ENCODE measurements at regions not wholly inside any gene's neighbourhood (a gene's known extent, or its start where the extent isn't known, plus 50 kb on each side); places are given as distances from the start of the nearest gene placed in this dataset.

DNA sequence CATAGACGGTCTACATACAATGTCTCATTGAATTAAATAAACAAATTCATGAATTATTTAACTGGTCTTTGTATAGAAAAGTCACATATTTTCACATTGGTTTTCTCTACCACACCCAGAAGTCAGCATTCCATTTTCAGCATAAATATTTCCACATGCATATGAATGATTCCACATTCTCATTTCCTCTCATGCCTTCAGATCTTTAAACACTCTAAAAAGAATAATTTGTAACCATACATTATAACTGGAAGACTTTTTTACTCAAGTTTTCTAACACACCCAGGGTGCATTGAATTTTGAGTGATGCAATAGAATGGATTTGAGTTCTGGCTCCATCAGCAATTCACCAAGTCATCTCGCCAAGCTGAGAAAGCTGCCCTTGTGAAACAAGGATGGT, 501.8 kb upstream of the TENM4 start:
- ChIA-PET POLR2A (no interaction called here), CTCF (no interaction called here)
- TF ChIP-seq, protein P1, sequence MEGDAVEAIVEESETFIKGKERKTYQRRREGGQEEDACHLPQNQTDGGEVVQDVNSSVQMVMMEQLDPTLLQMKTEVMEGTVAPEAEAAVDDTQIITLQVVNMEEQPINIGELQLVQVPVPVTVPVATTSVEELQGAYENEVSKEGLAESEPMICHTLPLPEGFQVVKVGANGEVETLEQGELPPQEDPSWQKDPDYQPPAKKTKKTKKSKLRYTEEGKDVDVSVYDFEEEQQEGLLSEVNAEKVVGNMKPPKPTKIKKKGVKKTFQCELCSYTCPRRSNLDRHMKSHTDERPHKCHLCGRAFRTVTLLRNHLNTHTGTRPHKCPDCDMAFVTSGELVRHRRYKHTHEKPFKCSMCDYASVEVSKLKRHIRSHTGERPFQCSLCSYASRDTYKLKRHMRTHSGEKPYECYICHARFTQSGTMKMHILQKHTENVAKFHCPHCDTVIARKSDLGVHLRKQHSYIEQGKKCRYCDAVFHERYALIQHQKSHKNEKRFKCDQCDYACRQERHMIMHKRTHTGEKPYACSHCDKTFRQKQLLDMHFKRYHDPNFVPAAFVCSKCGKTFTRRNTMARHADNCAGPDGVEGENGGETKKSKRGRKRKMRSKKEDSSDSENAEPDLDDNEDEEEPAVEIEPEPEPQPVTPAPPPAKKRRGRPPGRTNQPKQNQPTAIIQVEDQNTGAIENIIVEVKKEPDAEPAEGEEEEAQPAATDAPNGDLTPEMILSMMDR (IDR thresholded peaks at IDR 0.05): no peak
- DNase-seq (no peak), ATAC-seq (no peak)
- no peaks in the 10 kb centered on the region for H3K27me3 Mint-ChIP-seq
- no peaks in the 10 kb centered on the region for H3K9me3 Mint-ChIP-seq
- H3K4me3 Mint-ChIP-seq: no peak overlapping the region
- H3K36me3 Mint-ChIP-seq (ENCODE audit: low read depth): no peaks in the 10 kb centered on the region
- no peaks in the 10 kb centered on the region for H3K4me1 Mint-ChIP-seq (ENCODE audit: low read depth)
- intact Hi-C loops (cut with micrococcal nuclease): no loop called here
- no peak overlapping the region for H3K27ac Mint-ChIP-seq

DNA sequence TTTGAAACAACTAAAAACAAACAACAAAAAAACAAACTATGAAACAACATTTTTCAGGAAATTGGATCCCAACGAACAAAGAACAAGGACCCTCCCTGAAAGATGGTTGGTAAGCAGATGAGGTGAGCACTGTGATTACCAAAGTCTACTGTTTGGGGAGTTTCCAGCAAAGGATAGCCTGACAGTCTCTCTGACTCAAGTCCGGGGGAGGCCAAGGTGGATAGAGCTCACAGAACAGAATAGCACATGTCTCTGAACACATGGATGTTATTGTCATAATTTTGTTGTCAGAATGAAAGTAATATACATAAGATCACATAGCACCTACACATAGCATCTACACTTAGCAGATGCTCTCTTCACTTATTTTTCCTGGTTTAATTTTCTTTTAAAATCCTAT, 501.3 kb upstream of the TENM4 start:
- Mint-ChIP-seq H3K27ac (no peak overlapping the region), H3K4me3 (no peak overlapping the region), H3K9me3 (no peaks in the 10 kb centered on the region), H3K27me3 (no peaks in the 10 kb centered on the region), H3K4me1 (ENCODE audit: low read depth) (no peaks in the 10 kb centered on the region), H3K36me3 (ENCODE audit: low read depth) (no peaks in the 10 kb centered on the region)
- DNase-seq (no peak), ATAC-seq (no peak)
- ChIA-PET POLR2A (no interaction called here), CTCF (no interaction called here)
- TF ChIP-seq, protein P1 (IDR thresholded peaks at IDR 0.05): no peak
- intact Hi-C loops (cut with micrococcal nuclease): no loop called here

DNA sequence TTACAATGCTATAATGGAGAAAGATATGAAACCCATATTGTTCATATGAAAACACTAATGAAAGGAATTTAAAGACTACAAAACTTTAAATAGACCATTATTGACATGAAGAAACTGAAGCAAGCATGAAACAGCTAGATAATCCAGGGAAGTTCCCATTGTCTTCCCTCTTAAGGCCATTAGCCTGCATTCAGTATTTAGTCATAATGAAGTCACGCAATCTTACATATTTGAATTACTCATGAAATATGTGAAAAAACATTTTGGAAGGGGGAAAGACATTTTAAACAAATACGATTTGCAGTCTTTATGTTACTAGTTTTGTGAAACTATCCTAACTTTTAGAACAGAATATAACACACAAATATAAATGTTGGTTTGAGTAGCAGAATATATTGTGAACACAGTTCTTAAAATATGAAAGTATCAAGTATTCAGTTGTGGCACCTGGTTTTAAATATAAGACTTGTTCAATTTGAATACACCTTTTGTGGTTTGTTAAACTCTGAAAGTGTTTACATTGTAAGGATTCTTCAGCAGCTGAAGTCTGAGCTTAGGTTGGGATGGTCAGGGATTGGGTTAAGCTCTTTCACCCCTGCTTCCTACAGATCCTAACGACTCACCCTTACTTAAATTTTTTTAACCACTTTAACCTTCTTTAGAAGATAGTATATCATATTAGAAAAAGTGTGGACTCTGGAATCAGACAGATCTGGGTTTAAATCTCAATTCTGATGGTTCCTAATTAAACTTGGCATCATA, 500.3 kb upstream of the TENM4 start:
- no peak overlapping the region for H3K4me3 Mint-ChIP-seq
- intact Hi-C loops (cut with micrococcal nuclease): no loop called here
- no peaks in the 10 kb centered on the region for H3K27me3 Mint-ChIP-seq
- TF ChIP-seq, protein P1 (IDR thresholded peaks at IDR 0.05): no peak
- H3K4me1 Mint-ChIP-seq (ENCODE audit: low read depth): no peaks in the 10 kb centered on the region
- H3K27ac Mint-ChIP-seq: no peak overlapping the region
- H3K36me3 Mint-ChIP-seq (ENCODE audit: low read depth): no peaks in the 10 kb centered on the region
- POLR2A ChIA-PET: interaction anchor here (0.7 kb wide), 1 partner anchor 1726 kb away, joined by 3 read pairs; no protein-coding TSS in a partner anchor
- ATAC-seq: no peak
- no peak for DNase-seq
- CTCF ChIA-PET: no interaction called here
- peaks cover 1% of the 10 kb centered on the region for H3K9me3 Mint-ChIP-seq

DNA sequence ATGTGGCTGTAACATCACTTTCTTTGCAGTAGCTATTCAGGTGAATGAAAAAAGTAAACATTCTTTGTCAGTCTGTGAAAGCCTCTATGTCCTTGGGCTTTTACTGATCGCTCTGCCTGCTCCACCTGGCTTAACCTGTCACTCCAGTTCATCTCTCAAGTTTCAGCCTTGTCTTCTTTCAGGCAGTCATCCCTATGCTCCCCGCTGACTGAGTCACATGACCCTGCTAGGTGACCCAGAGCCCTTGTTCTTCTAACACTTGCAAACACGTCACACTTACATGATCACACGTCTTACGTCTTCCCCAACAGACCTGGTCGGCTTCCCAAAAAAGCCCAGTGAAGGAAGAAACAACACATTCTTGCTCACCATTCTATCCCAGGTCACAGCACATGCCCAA, 499.3 kb upstream of the TENM4 start:
- DNase-seq (no peak), ATAC-seq (no peak)
- H3K4me3 Mint-ChIP-seq: no peak overlapping the region
- intact Hi-C loops (cut with micrococcal nuclease): no loop called here
- H3K27me3 Mint-ChIP-seq: no peaks in the 10 kb centered on the region
- TF ChIP-seq, protein P1 (IDR thresholded peaks at IDR 0.05): no peak
- CTCF ChIA-PET: interaction anchor here (0.6 kb wide), 1 partner anchor 10 kb away, joined by 3 read pairs; no protein-coding TSS in a partner anchor
- no peak overlapping the region for H3K27ac Mint-ChIP-seq
- H3K4me1 Mint-ChIP-seq (ENCODE audit: low read depth): no peaks in the 10 kb centered on the region
- peaks cover 1% of the 10 kb centered on the region for H3K9me3 Mint-ChIP-seq
- H3K36me3 Mint-ChIP-seq (ENCODE audit: low read depth): no peaks in the 10 kb centered on the region
- POLR2A ChIA-PET: no interaction called here

DNA sequence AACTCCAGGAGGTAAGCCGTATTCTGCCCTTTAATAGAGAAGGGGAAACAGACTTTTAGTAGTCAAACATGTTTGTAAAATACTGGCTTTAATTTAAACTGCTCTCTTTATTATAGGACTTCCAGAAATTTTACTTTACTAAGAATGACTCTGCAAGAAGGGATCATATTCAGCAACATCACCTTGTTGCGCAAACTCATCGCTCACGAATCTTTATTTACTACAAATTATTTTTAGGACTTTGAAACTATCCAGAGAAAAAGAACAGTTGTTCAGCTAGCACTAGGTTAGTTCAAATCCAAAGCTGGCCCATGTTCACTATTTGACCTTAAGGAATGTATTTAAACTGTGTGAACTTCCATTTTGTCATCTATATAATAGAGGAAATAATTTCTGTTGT, 498.3 kb upstream of the TENM4 start:
- POLR2A ChIA-PET: no interaction called here
- H3K27ac Mint-ChIP-seq: no peak overlapping the region

More for the DNA sequence above, 498.3 kb upstream of the TENM4 start:
- peaks cover 1% of the 10 kb centered on the region for H3K9me3 Mint-ChIP-seq
- intact Hi-C loops (cut with micrococcal nuclease): no loop called here
- H3K4me1 Mint-ChIP-seq (ENCODE audit: low read depth): no peaks in the 10 kb centered on the region
- H3K27me3 Mint-ChIP-seq: no peaks in the 10 kb centered on the region
- H3K36me3 Mint-ChIP-seq (ENCODE audit: low read depth): no peaks in the 10 kb centered on the region
- no peak overlapping the region for H3K4me3 Mint-ChIP-seq
- DNase-seq: no peak
- ATAC-seq: no peak
- CTCF ChIA-PET: no interaction called here
- TF ChIP-seq, protein P1 (IDR thresholded peaks at IDR 0.05): no peak
